ENCODE measurements at regions not wholly inside any gene's neighbourhood (a gene's known extent, or its start where the extent isn't known, plus 50 kb on each side); places are given as distances from the start of the nearest gene placed in this dataset.

GRCh38 chr2:217252181-217252580 lies 392.3 kb upstream of the TNP1 start:
- TF ChIP-seq POLR2A (IDR thresholded peaks at IDR 0.05) (no peak), CTCF (IDR thresholded peaks at IDR 0.05) (no peak)

All from testis (tissue), 2 donors.